Fibroblast of lung (primary cell): ENCODE measurements at regions not wholly inside any gene's neighbourhood (a gene's known extent, or its start where the extent isn't known, plus 50 kb on each side); places are given as distances from the start of the nearest gene placed in this dataset.

Source experiments
- CTCF ChIP-seq, 2 donors: IDR thresholded peaks in 1 of 2; conservative IDR thresholded peaks in 1 of 2; 1 replicate in 1 of 2; 2 replicates in 1 of 2; pipeline ENCODE4 v1.5.1; 2011 to 2012; ENCODE audit warnings: low read length in 2 of 2, control low read depth in 1 of 2, inconsistent platforms in 1 of 2, low read depth in 1 of 2, mild to moderate bottlenecking in 1 of 2
- EZH2 ChIP-seq: IDR thresholded peaks from 2 replicates; pipeline ENCODE4 v1.5.1; 2012; ENCODE audit warnings: low read length, control low read depth, mild to moderate bottlenecking; ENCODE audit errors: missing control alignments

- TF ChIP-seq CTCF (conservative IDR thresholded peaks at IDR 0.05 in 1 of 2, IDR thresholded peaks at IDR 0.05 in 1 of 2; ENCODE audit: low read depth in 1 of 2, low read length in 2 of 2) (no peak), EZH2 (no peak)
Observed at GRCh38 chr16:76756423-76756822, 434.6 kb upstream of the MON1B start.
